ENCODE measurements at regions not wholly inside any gene's neighbourhood (a gene's known extent, or its start where the extent isn't known, plus 50 kb on each side); places are given as distances from the start of the nearest gene placed in this dataset.

DNA sequence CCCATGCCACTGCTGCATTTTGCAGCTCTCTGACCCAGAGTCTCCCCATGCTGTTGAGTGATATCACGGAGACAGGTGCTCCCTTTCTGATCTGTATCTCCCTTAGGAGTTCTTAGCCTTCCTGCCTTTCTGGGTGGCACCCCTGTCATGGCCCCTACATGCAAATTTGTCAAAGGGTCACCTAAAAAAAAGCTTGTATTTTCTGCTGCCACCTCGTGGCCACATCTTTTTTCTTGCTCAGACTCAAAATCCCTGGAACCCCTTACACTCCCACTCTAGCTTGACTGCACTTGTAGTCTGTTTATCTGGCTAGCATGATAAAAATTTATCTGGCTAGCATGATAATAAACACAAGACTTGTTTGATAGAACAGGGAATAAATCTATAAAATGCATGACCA is 809.1 kb downstream of the SORCS1 start:
- TF ChIP-seq POLR2AphosphoS5 (IDR thresholded peaks at IDR 0.05; ENCODE audit: insufficient read depth in 1 of 2, low read depth in 1 of 2): no peak
- TF ChIP-seq POLR2A (IDR thresholded peaks at IDR 0.05): no peak
- TF ChIP-seq, protein P1, sequence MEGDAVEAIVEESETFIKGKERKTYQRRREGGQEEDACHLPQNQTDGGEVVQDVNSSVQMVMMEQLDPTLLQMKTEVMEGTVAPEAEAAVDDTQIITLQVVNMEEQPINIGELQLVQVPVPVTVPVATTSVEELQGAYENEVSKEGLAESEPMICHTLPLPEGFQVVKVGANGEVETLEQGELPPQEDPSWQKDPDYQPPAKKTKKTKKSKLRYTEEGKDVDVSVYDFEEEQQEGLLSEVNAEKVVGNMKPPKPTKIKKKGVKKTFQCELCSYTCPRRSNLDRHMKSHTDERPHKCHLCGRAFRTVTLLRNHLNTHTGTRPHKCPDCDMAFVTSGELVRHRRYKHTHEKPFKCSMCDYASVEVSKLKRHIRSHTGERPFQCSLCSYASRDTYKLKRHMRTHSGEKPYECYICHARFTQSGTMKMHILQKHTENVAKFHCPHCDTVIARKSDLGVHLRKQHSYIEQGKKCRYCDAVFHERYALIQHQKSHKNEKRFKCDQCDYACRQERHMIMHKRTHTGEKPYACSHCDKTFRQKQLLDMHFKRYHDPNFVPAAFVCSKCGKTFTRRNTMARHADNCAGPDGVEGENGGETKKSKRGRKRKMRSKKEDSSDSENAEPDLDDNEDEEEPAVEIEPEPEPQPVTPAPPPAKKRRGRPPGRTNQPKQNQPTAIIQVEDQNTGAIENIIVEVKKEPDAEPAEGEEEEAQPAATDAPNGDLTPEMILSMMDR (IDR thresholded peaks at IDR 0.05): no peak
